OCI-M1 (cell line): ENCODE measurements at regions not wholly inside any gene's neighbourhood (a gene's known extent, or its start where the extent isn't known, plus 50 kb on each side); places are given as distances from the start of the nearest gene placed in this dataset.
"Not testable (repeated sequence)": the region's sequence is repeated elsewhere in the genome, so short reads cannot be mapped to it uniquely, and the experiment has no call there.

Source experiments
- DNase-seq: peaks from one replicate; lab custom pipeline; 2025; lab: John Stamatoyannopoulos, UW

GRCh38 chr2:38243186-38243880, 133.7 kb downstream of the ATL2 start:
- no peak for DNase-seq

GRCh38 chr2:38239452-38239851, 137.6 kb downstream of the ATL2 start:
- DNase-seq: no peak

DNA sequence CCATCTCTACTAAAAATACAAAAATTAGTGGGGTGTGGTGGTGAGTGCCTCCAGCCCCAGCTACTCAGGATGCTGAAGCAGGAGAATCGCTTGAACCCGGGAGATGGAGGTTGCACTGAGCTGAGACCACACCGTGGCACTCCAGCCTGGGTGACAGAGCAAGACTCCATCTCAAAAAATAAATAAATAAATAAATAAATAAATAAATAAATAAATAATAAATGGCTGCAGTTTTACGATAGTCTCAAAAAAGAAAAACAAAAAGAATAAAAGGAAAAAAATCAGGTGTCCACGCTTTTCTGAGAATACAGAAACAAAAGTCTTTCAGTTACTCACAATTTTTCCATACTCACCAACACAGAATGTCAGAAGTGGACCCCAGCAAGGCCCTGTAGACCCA, 138.4 kb downstream of the ATL2 start:
- not testable (repeated sequence) for DNase-seq

GRCh38 chr2:38237311-38237710, 139.8 kb downstream of the ATL2 start:
- DNase-seq: no peak

- DNase-seq: no peak
These were observed 143.7 kb downstream of the ATL2 start for GRCh38 chr2:38233231-38233983.

DNA sequence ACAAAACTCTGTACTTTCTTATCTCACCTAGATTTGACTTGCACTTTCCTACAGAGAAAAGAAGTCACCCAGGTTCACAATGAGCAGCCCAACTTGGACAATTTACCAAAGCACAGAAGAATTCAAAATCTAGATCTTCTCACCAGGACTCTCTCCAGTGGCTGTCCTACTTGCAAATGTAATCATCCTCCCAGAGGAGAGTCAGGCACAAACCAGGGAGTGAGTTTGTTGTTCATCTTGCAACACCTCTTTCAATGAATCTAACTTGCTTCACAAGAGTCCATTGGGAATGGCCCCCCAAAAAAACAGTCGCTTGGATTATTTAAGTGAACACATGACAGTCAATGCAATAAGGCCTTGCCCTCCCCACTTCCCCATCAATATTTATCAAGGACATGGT, 144.6 kb downstream of the ATL2 start:
- DNase-seq: no peak

DNA sequence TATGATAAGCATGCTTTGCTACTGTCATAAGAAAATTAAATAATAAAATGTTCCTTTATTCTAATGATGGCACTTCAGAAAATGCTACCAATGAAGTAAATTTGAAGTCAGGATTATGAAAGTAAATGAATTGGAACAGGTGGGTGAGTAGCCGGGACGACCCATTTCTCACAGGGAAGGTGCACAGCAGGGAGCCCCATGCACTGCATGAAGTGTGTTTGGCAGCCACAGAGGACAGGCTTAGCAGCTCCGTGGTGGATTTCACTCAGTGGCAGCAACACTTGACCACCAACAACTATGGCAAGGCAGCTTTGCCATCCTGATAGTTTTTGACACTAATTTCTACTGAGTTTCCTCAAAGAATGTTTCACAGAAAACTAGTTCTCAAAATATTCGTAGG, 146.3 kb downstream of the ATL2 start:
- no peak for DNase-seq

GRCh38 chr2:38228753-38229152, 148.3 kb downstream of the ATL2 start:
- DNase-seq: no peak

DNA sequence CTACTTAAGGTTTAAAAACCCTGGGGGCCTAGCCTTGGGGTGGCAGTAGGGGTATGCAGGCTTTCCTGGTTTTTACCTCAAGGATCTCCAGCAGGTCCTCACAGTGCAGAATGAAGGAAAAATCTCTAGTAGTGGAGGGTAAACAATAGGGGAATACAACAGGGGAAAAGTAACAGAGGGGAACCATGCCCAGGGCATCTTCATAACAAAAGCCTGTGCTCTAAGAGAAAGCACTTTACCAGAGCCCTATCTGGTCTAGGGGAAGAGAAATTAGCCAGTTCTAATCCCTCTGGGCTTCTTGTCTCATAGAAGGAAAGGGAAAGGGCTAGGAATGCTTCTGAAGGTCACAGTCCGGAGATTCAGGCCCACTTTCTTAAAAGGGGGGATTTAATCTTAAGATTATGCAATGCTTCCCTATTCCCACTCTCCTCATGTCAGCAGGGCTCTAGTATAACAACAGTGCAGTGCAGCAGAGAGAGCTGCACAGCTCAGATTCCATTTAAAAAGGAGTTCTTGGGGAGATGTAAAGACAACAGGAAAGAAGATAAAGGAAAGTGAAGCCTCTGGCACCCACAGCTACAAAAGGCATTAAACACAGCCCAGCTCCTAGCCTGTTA, 149.0 kb upstream of the CYP1B1 start:
- DNase-seq: no peak

DNA sequence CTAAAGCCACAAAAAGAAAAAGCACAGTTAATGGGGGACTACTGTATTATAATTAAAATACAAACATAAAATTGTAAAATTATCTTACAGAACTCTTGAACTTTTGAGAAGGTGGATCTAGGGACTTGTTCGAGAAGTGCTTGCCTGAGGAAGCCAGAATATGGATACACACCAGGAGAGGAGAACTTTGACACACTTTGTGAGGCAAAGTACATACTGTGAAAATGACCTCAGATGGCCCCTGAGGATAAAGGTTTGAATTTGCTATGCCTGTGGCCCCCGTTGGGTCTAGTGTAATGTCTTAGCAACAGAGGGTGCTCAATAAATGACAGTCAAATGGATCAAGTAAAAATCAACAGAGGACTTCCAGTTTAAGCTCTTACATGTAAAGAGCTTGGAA, 148.2 kb upstream of the CYP1B1 start:
- DNase-seq: no peak

DNA sequence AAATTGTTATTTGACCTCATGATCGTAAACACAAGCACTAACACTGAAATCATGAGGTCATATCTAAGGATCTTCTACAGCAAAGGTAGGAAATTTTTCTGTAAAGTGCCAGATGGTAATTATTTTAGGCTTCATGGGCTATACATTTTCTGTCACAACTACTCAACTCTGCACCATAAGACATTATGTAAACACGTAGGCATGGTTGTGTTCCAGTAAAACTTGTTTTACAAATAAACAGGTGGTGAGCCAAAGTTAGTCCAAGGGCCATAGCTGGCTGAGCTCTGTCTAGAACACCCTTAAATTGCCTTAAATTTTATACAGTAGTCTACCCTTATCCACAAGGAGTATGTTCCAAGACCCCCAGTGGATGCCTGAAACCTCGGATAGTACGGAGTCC, 147.3 kb upstream of the CYP1B1 start:
- DNase-seq: no peak

GRCh38 chr2:38220164-38220563, 144.2 kb upstream of the CYP1B1 start:
- DNase-seq: no peak

GRCh38 chr2:38218995-38219394, 143.0 kb upstream of the CYP1B1 start:
- DNase-seq: no peak

DNA sequence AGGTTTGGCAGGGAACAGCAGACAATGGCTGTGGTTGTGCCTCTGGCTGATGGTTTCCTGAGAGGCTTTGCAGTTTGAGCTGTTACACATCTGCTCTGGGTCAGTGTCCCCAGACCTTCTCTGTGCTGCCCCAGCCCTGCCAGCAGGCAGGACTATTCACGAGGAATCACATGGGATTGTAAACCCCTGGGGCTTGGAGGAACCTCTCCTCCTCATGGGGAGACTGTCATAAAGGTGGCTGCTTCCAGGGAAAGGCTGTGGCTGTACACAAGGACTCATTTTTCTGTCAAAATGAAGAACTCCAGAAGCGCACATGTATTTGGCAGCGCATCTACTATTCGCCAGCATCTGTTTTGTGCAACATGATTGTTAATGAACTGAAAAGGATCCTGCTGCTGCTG, 142.6 kb upstream of the CYP1B1 start:
- DNase-seq: no peak

- no peak for DNase-seq
These were observed 141.6 kb upstream of the CYP1B1 start for GRCh38 chr2:38217401-38218188.

GRCh38 chr2:38216886-38217285, 140.9 kb upstream of the CYP1B1 start:
- no peak for DNase-seq

DNA sequence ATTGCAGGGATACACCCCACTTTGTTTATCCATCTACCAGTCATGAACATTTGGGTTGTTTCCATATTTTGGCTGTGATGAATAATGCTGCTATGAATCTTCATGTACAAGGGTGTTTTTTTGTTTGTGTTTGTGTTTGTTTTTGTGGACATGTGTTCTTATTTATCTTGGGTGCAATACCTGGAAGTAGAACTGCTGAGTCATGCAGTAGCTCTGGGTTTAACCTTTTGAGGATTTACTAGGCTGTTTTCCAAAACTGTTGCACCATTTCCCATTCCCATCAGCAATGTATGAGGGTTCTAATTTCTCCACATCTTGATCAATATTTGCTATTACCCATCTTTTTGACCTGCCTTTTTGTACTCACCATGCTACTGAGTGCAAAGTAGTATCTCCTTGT, 140.0 kb upstream of the CYP1B1 start:
- peak; percentile 3 for DNase-seq

- peak; percentile 52 for DNase-seq
These were observed 139.6 kb upstream of the CYP1B1 start for GRCh38 chr2:38215522-38215921.

- no peak for DNase-seq
These were observed 138.3 kb upstream of the CYP1B1 start for GRCh38 chr2:38214209-38214717.

DNA sequence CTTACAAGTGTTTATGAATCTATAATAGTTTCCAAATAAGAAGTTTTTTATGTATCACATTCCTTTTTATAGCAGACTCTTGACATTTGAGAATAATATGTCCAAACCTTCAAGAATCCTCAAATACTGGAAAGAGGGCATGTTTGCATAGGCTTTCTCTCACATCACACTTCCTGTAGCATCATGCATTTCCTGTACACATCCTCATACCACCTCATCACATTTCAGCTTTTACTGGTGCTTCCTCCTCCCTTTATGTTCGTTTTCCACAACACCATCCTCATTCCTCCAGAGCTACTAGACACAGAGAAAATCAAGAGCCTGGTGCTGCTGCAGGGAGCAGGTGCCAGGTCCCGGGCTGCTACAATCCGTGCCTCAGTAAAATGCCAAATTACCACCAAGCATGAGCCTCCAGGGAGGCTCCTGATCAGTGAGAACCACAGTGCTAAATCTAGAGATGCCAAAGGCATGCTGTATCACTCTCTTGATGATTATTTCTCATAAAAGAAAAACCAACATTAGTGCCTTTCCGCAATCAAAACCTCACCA, 137.7 kb upstream of the CYP1B1 start:
- no peak for DNase-seq

GRCh38 chr2:38212312-38212711, 136.4 kb upstream of the CYP1B1 start:
- DNase-seq: no peak

GRCh38 chr2:38207168-38207567, 131.2 kb upstream of the CYP1B1 start:
- DNase-seq: no peak
